GM21576 (cell line): ENCODE measurements at regions not wholly inside any gene's neighbourhood (a gene's known extent, or its start where the extent isn't known, plus 50 kb on each side); places are given as distances from the start of the nearest gene placed in this dataset.
"Not testable (repeated sequence)": the region's sequence is repeated elsewhere in the genome, so short reads cannot be mapped to it uniquely, and the experiment has no call there.

Experiments used
- ATAC-seq: cut with Tn5 transposase; IDR thresholded peaks from one replicate; pipeline ENCODE4 v1.9.1; 2021; ENCODE audit warnings: mild to moderate bottlenecking, moderate library complexity; ENCODE audit not compliant: unreplicated experiment

GRCh38 chr2:65751408-65751807 is 319.0 kb upstream of the SPRED2 start:
- ATAC-seq, result no peak

GRCh38 chr2:65749545-65749944 is 317.1 kb upstream of the SPRED2 start:
- ATAC-seq, result no peak

GRCh38 chr2:65747875-65748274 is 315.5 kb upstream of the SPRED2 start:
- not testable (repeated sequence) for ATAC-seq

GRCh38 chr2:65746931-65747675 is 314.7 kb upstream of the SPRED2 start:
- ATAC-seq, result no peak

- no peak for ATAC-seq
These were observed 312.2 kb upstream of the SPRED2 start for GRCh38 chr2:65744477-65745200.

- no peak for ATAC-seq
These were observed 310.6 kb upstream of the SPRED2 start for GRCh38 chr2:65742977-65743376.

- ATAC-seq, result no peak
These were observed 307.5 kb upstream of the SPRED2 start for GRCh38 chr2:65739927-65740326.

- ATAC-seq, result no peak
These were observed 305.1 kb upstream of the SPRED2 start for GRCh38 chr2:65737452-65738011.

GRCh38 chr2:65731476-65731875 is 299.1 kb upstream of the SPRED2 start:
- no peak for ATAC-seq

- ATAC-seq, result no peak
These were observed 297.8 kb upstream of the SPRED2 start for GRCh38 chr2:65730186-65730585.

GRCh38 chr2:65729246-65729645 is 296.8 kb upstream of the SPRED2 start:
- ATAC-seq, result no peak

GRCh38 chr2:65728477-65729180 is 296.2 kb upstream of the SPRED2 start:
- no peak for ATAC-seq

- ATAC-seq, result no peak
These were observed 295.4 kb upstream of the SPRED2 start for GRCh38 chr2:65727816-65728215.

GRCh38 chr2:65727381-65727780 is 295.0 kb upstream of the SPRED2 start:
- no peak for ATAC-seq

GRCh38 chr2:65724752-65725151 is 292.4 kb upstream of the SPRED2 start:
- ATAC-seq, result no peak

GRCh38 chr2:65724336-65724735 is 291.9 kb upstream of the SPRED2 start:
- no peak for ATAC-seq

GRCh38 chr2:65722028-65722778 is 289.8 kb upstream of the SPRED2 start:
- ATAC-seq, result no peak

GRCh38 chr2:65716698-65717097 is 284.3 kb upstream of the SPRED2 start:
- ATAC-seq, result no peak

- ATAC-seq, result no peak
These were observed 282.9 kb upstream of the SPRED2 start for GRCh38 chr2:65715323-65715722.

- ATAC-seq, result no peak
These were observed 282.5 kb upstream of the SPRED2 start for GRCh38 chr2:65714866-65715265.

GRCh38 chr2:65711863-65712262 is 279.5 kb upstream of the SPRED2 start:
- no peak for ATAC-seq
